WTC11 (cell line): ENCODE measurements at regions not wholly inside any gene's neighbourhood (a gene's known extent, or its start where the extent isn't known, plus 50 kb on each side); places are given as distances from the start of the nearest gene placed in this dataset.

Experiments
- ATAC-seq: fragments of 200-7000 bp; cut with Tn5 transposase; 2 replicates; pipeline ENCODE4 v1.10.0; 2021; ENCODE audit warnings: mild to moderate bottlenecking, moderate library complexity
- CTCF ChIA-PET: fragments of 300-600 bp; sonication (Branson Sonifier 250); formaldehyde crosslinking; loops from one replicate; lab custom pipeline; 2021; ENCODE audit warnings: antibody characterized with exemption; lab: Charles Lee
- POLR2A ChIA-PET: fragments of 350-600 bp; sonication (Branson Sonifier 250); formaldehyde crosslinking; loops from one replicate; lab custom pipeline; 2021; ENCODE audit warnings: antibody characterized with exemption; lab: Charles Lee
- DNase-seq: peaks from one replicate; pipeline ENCODE4 v3.0.0; 2021; ENCODE audit warnings: low spot score
- H3K27ac Mint-ChIP-seq: 2 replicates; pipeline ENCODE4 v1.8.0; 2021; ENCODE audit warnings: mixed read lengths
- H3K27me3 Mint-ChIP-seq: 2 replicates; pipeline ENCODE4 v1.8.0; 2021; ENCODE audit warnings: low read depth, mild to moderate bottlenecking, moderate library complexity, mixed read lengths
- H3K36me3 Mint-ChIP-seq: 2 replicates; pipeline ENCODE4 v1.8.0; 2021; ENCODE audit warnings: mixed read lengths
- H3K4me1 Mint-ChIP-seq: 2 replicates; pipeline ENCODE4 v1.8.0; 2022; ENCODE audit warnings: mixed read lengths
- H3K4me3 Mint-ChIP-seq: 2 replicates; pipeline ENCODE4 v1.8.0; 2021; ENCODE audit warnings: mild to moderate bottlenecking, moderate library complexity, mixed read lengths
- H3K9me3 Mint-ChIP-seq: 2 replicates; pipeline ENCODE4 v1.8.0; 2021; ENCODE audit warnings: mixed read lengths
- ATF6 ChIP-seq: sonication (generic); formaldehyde crosslinking; IDR thresholded peaks from 2 replicates; pipeline ENCODE4 v1.8.1; 2023; ENCODE audit warnings: mild to moderate bottlenecking, missing genetic modification reagents
- HMGXB4 ChIP-seq: sonication (generic); formaldehyde crosslinking; IDR thresholded peaks from 2 replicates; pipeline ENCODE4 v1.8.1; 2023; ENCODE audit warnings: mild to moderate bottlenecking, moderate library complexity, missing genetic modification reagents
- IRF2 ChIP-seq: sonication (generic); formaldehyde crosslinking; IDR thresholded peaks from 2 replicates; pipeline ENCODE4 v1.8.0; 2022; ENCODE audit warnings: low read depth, missing genetic modification reagents, borderline replicate concordance
- JAZF1 ChIP-seq: fragments of 250-450 bp; sonication (Bioruptor Pico); IDR thresholded peaks from 2 replicates; pipeline ENCODE4 v1.9.0; 2021; ENCODE audit warnings: moderate library complexity, mild to moderate bottlenecking, inconsistent platforms
- JUN ChIP-seq: sonication (generic); formaldehyde crosslinking; IDR thresholded peaks from 2 replicates; pipeline ENCODE4 v1.8.0; 2023; ENCODE audit warnings: mild to moderate bottlenecking, missing genetic modification reagents
- NFE2L1 ChIP-seq: sonication (generic); formaldehyde crosslinking; IDR thresholded peaks from 2 replicates; pipeline ENCODE4 v1.8.1; 2023; ENCODE audit warnings: missing genetic modification reagents
- NR2C2 ChIP-seq: sonication (generic); formaldehyde crosslinking; IDR thresholded peaks from 2 replicates; pipeline ENCODE4 v1.8.0; 2022; ENCODE audit warnings: mild to moderate bottlenecking, missing genetic modification reagents
- PRDM15 ChIP-seq: sonication (generic); formaldehyde crosslinking; IDR thresholded peaks from 2 replicates; pipeline ENCODE4 v1.8.0; 2022; ENCODE audit warnings: missing genetic modification reagents
- ZNF138 ChIP-seq: sonication (generic); formaldehyde crosslinking; conservative IDR thresholded peaks from 2 replicates; pipeline ENCODE4 v1.8.1; 2022; ENCODE audit warnings: mild to moderate bottlenecking, moderate library complexity, missing genetic modification reagents
- ZNF512 ChIP-seq: sonication (generic); formaldehyde crosslinking; IDR thresholded peaks from 2 replicates; pipeline ENCODE4 v1.8.1; 2022; ENCODE audit warnings: missing genetic modification reagents, borderline replicate concordance
- TF ChIP-seq, protein P1 (sequence below): sonication (generic); formaldehyde crosslinking; IDR thresholded peaks from 2 replicates; pipeline ENCODE4 v1.8.1; 2022; ENCODE audit warnings: mild to moderate bottlenecking, moderate library complexity, missing genetic modification reagents
- TF ChIP-seq, protein P2 (sequence below): fragments of 250-450 bp; sonication (Bioruptor Pico); conservative IDR thresholded peaks from 2 replicates; pipeline ENCODE4 v1.9.0; 2021; ENCODE audit warnings: mild to moderate bottlenecking
- TF ChIP-seq, protein P3 (sequence below): sonication (generic); formaldehyde crosslinking; IDR thresholded peaks from 2 replicates; pipeline ENCODE4 v1.8.0; 2023; ENCODE audit warnings: mild to moderate bottlenecking, missing genetic modification reagents
- TF ChIP-seq, protein P4 (sequence below): fragments of 250-450 bp; sonication (Bioruptor Pico); IDR thresholded peaks from 2 replicates; pipeline ENCODE4 v1.9.0; 2021; ENCODE audit warnings: mild to moderate bottlenecking
- TF ChIP-seq, protein P5 (sequence below): sonication (generic); formaldehyde crosslinking; conservative IDR thresholded peaks from 2 replicates; pipeline ENCODE4 v1.8.1; 2022; ENCODE audit warnings: mild to moderate bottlenecking, missing genetic modification reagents
- TF ChIP-seq, protein P6 (sequence below): sonication (generic); formaldehyde crosslinking; IDR thresholded peaks from 2 replicates; pipeline ENCODE4 v1.8.1; 2022; ENCODE audit warnings: low read depth, missing genetic modification reagents, borderline replicate concordance

- TF ChIP-seq ZNF512: no peak
- no peak for TF ChIP-seq PRDM15 (CRISPR knock-in tag)
- no peak for TF ChIP-seq JUN
- no peak for TF ChIP-seq NR2C2 (CRISPR knock-in tag)
- TF ChIP-seq JAZF1 (CRISPR knock-in tag): no peak
- TF ChIP-seq, protein P1, sequence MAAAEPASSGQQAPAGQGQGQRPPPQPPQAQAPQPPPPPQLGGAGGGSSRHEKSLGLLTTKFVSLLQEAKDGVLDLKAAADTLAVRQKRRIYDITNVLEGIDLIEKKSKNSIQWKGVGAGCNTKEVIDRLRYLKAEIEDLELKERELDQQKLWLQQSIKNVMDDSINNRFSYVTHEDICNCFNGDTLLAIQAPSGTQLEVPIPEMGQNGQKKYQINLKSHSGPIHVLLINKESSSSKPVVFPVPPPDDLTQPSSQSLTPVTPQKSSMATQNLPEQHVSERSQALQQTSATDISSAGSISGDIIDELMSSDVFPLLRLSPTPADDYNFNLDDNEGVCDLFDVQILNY (CRISPR knock-in tag): no peak
Measured at GRCh38 chr13:38262211-38262610, 87.4 kb upstream of the UFM1 start (continued).

- H3K9me3 Mint-ChIP-seq: no peaks in the 10 kb centered on the region
- no peaks in the 10 kb centered on the region for H3K36me3 Mint-ChIP-seq
- DNase-seq (no peak), ATAC-seq (no peak)
- H3K27ac Mint-ChIP-seq: no peak overlapping the region
- ChIA-PET POLR2A (no interaction called here), CTCF (interaction anchor here (0.6 to 1.7 kb wide), 2 partner anchors 326 to 950 kb away, joined by 3 to 7 read pairs; no protein-coding TSS in a partner anchor)
- peaks cover 16% of the 10 kb centered on the region for H3K4me1 Mint-ChIP-seq
- H3K27me3 Mint-ChIP-seq: no peaks in the 10 kb centered on the region
- no peak overlapping the region for H3K4me3 Mint-ChIP-seq
- TF ChIP-seq, protein P2, sequence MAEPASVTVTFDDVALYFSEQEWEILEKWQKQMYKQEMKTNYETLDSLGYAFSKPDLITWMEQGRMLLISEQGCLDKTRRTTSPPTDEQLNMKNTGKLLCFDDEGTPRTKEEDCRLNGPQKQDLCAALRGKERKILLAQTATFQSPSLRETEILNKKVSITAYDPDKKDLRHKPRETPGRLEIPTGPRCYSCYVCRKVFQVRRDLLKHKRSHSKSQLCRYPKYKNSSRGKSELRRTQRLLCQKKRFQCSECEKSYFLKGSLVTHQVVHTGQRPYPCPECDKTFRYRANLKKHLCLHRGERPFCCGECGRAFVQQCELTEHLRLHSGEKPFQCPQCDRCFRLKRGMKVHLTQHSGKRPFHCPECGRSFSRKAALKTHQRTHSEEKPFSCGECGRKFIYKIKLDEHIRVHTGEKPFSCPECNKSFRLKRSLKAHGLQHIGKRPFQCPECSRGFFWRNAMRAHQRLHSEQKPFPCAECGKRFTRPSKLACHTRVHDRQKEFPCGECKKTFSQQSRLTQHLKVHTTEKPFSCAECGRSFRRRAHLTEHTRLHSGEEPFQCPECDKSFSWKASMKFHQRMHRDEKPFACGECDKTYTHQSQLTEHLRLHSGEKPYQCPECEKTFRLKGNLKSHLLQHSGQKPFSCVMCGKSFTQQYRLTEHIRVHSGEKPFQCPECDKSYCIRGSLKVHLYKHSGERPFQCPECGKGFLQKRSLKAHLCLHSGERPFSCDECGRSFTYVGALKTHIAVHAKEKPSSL (CRISPR knock-in tag): no peak
- TF ChIP-seq NR2C2 (CRISPR knock-in tag) (no peak), ZNF138 (no peak), ATF6 (no peak), IRF2 (no peak), HMGXB4 (CRISPR knock-in tag) (no peak), NFE2L1 (CRISPR knock-in tag) (no peak)
- TF ChIP-seq, protein P3, sequence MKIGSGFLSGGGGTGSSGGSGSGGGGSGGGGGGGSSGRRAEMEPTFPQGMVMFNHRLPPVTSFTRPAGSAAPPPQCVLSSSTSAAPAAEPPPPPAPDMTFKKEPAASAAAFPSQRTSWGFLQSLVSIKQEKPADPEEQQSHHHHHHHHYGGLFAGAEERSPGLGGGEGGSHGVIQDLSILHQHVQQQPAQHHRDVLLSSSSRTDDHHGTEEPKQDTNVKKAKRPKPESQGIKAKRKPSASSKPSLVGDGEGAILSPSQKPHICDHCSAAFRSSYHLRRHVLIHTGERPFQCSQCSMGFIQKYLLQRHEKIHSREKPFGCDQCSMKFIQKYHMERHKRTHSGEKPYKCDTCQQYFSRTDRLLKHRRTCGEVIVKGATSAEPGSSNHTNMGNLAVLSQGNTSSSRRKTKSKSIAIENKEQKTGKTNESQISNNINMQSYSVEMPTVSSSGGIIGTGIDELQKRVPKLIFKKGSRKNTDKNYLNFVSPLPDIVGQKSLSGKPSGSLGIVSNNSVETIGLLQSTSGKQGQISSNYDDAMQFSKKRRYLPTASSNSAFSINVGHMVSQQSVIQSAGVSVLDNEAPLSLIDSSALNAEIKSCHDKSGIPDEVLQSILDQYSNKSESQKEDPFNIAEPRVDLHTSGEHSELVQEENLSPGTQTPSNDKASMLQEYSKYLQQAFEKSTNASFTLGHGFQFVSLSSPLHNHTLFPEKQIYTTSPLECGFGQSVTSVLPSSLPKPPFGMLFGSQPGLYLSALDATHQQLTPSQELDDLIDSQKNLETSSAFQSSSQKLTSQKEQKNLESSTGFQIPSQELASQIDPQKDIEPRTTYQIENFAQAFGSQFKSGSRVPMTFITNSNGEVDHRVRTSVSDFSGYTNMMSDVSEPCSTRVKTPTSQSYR (CRISPR knock-in tag): no peak
- TF ChIP-seq, protein P4, sequence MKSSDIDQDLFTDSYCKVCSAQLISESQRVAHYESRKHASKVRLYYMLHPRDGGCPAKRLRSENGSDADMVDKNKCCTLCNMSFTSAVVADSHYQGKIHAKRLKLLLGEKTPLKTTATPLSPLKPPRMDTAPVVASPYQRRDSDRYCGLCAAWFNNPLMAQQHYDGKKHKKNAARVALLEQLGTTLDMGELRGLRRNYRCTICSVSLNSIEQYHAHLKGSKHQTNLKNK (CRISPR knock-in tag): no peak
- TF ChIP-seq, protein P5, sequence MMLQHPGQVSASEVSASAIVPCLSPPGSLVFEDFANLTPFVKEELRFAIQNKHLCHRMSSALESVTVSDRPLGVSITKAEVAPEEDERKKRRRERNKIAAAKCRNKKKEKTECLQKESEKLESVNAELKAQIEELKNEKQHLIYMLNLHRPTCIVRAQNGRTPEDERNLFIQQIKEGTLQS (CRISPR knock-in tag): no peak
- TF ChIP-seq, protein P6, sequence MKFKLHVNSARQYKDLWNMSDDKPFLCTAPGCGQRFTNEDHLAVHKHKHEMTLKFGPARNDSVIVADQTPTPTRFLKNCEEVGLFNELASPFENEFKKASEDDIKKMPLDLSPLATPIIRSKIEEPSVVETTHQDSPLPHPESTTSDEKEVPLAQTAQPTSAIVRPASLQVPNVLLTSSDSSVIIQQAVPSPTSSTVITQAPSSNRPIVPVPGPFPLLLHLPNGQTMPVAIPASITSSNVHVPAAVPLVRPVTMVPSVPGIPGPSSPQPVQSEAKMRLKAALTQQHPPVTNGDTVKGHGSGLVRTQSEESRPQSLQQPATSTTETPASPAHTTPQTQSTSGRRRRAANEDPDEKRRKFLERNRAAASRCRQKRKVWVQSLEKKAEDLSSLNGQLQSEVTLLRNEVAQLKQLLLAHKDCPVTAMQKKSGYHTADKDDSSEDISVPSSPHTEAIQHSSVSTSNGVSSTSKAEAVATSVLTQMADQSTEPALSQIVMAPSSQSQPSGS (CRISPR knock-in tag): no peak
Measured at GRCh38 chr13:38255600-38255999, 94.1 kb upstream of the UFM1 start.
